OCI-LY7 (cell line): ENCODE measurements at regions not wholly inside any gene's neighbourhood (a gene's known extent, or its start where the extent isn't known, plus 50 kb on each side); places are given as distances from the start of the nearest gene placed in this dataset.

Source experiments
- BruUV-seq: library from RNA; stranded (reverse); fragments of 400-500 nt; replicated peaks from 2 replicates; lab custom pipeline; 2021; lab: Mats Ljungman, UMichigan
- CTCF ChIA-PET: fragments of 300-600 bp; sonication (Branson Sonifier 250); formaldehyde crosslinking; loops from one replicate; lab custom pipeline; 2022; ENCODE audit warnings: antibody characterized with exemption; ENCODE audit not compliant: unreplicated experiment; lab: Charles Lee
- POLR2A ChIA-PET: fragments of 300-600 bp; sonication (Branson Sonifier 250); formaldehyde crosslinking; loops from one replicate; lab custom pipeline; 2022; ENCODE audit warnings: antibody characterized with exemption; lab: Charles Lee
- DNase-seq: peaks from one replicate; pipeline ENCODE4 v3.0.0-alpha.2; 2015; ENCODE audit warnings: low spot score
- H2AFZ ChIP-seq: fragments of 200-600 bp; sonication (generic), shearing (Covaris generic); 2 replicates; pipeline ENCODE4 v1.6.1; 2014; ENCODE audit warnings: mild to moderate bottlenecking, antibody characterized with exemption, low read length, moderate library complexity
- H3K27ac ChIP-seq: fragments of 200-600 bp; sonication (generic); 2 replicates; pipeline ENCODE4 v1.5.1; 2014; ENCODE audit warnings: mixed run types, low read depth, mild to moderate bottlenecking, moderate library complexity, low read length, inconsistent platforms; ENCODE audit not compliant: poor library complexity, severe bottlenecking
- H3K36me3 ChIP-seq: fragments of 200-600 bp; sonication (generic); 2 replicates; pipeline ENCODE4 v1.6.1; 2014; ENCODE audit warnings: mild to moderate bottlenecking, antibody characterized with exemption, low read length, moderate library complexity, mixed read lengths; ENCODE audit not compliant: insufficient read depth
- H3K4me1 ChIP-seq: fragments of 200-600 bp; sonication (generic); 2 replicates; pipeline ENCODE4 v1.5.1; 2014; ENCODE audit warnings: mild to moderate bottlenecking, low read length; ENCODE audit not compliant: insufficient read depth, poor library complexity, severe bottlenecking
- H3K4me2 ChIP-seq: fragments of 200-600 bp; sonication (generic); 2 replicates; pipeline ENCODE4 v1.6.1; 2014; ENCODE audit warnings: mild to moderate bottlenecking, low read length
- H3K4me3 ChIP-seq: fragments of 200-600 bp; sonication (generic); 2 replicates; pipeline ENCODE4 v1.5.1; 2014; ENCODE audit warnings: mild to moderate bottlenecking, low read depth, low read length; ENCODE audit not compliant: poor library complexity, severe bottlenecking
- H3K79me2 ChIP-seq: fragments of 200-600 bp; sonication (generic); 2 replicates; pipeline ENCODE4 v1.6.1; 2016; ENCODE audit warnings: low read depth, mild to moderate bottlenecking, low read length, moderate library complexity, mixed read lengths; ENCODE audit not compliant: insufficient read depth
- H3K9me2 ChIP-seq: fragments of 200-600 bp; sonication (generic); 2 replicates; pipeline ENCODE4 v1.6.1; 2016; ENCODE audit warnings: mild to moderate bottlenecking, low read length, mixed read lengths; ENCODE audit not compliant: insufficient read depth
- H3K9me3 ChIP-seq: fragments of 200-600 bp; sonication (generic); 2 replicates; pipeline ENCODE4 v1.6.1; 2014; ENCODE audit warnings: mild to moderate bottlenecking, mixed run types, low read length, mixed read lengths
- H4K20me1 ChIP-seq: fragments of 200-600 bp; sonication (generic); 2 replicates; pipeline ENCODE4 v1.6.1; 2014; ENCODE audit warnings: mild to moderate bottlenecking, antibody characterized with exemption, low read length, moderate library complexity, mixed read lengths; ENCODE audit not compliant: insufficient read depth
- CTCF ChIP-seq: fragments of 200-600 bp; sonication (generic); conservative IDR thresholded peaks from 2 replicates; pipeline ENCODE4 v1.5.1; 2014; ENCODE audit warnings: mild to moderate bottlenecking, antibody characterized with exemption, low read length, moderate library complexity, mixed read lengths
- EZH2phosphoT487 ChIP-seq: fragments of 200-600 bp; sonication (generic); IDR thresholded peaks from 2 replicates; pipeline ENCODE4 v1.6.1; 2018; ENCODE audit warnings: low read depth, borderline replicate concordance, mild to moderate bottlenecking, mixed run types, antibody characterized with exemption, low read length, moderate library complexity, mixed read lengths
- intact Hi-C: fragments of 100-400 bp; cut with micrococcal nuclease; formaldehyde crosslinking; loops from one replicate; pipeline ENCODE4 v1.10.0; 2022; ENCODE audit not compliant: unreplicated experiment

- H3K36me3 ChIP-seq: no peaks in the 10 kb centered on the region
- H3K4me3 ChIP-seq: no peak overlapping the region
- no peak overlapping the region for H3K4me2 ChIP-seq
- ChIA-PET POLR2A (no interaction called here), CTCF (no interaction called here)
- H4K20me1 ChIP-seq: no peaks in the 10 kb centered on the region
- no peak for TF ChIP-seq CTCF
- TF ChIP-seq EZH2phosphoT487: no peak
- no peaks in the 10 kb centered on the region for H3K9me3 ChIP-seq
- H3K27ac ChIP-seq: no peak overlapping the region
- H3K9me2 ChIP-seq: no peaks in the 10 kb centered on the region
- H2AFZ ChIP-seq: no peak overlapping the region
- DNase-seq: no peak
- no TSS peak for BruUV-seq
- no peaks in the 10 kb centered on the region for H3K79me2 ChIP-seq
- no peaks in the 10 kb centered on the region for H3K4me1 ChIP-seq
- intact Hi-C loops: no loop called here
These were observed 353.0 kb downstream of the NPHP4 start for GRCh38 chr1:5639106-5639722.

- ChIA-PET CTCF (no interaction called here), POLR2A (no interaction called here)
- no peaks in the 10 kb centered on the region for H3K79me2 ChIP-seq
- H3K36me3 ChIP-seq: no peaks in the 10 kb centered on the region
- no peak overlapping the region for H3K27ac ChIP-seq
- no peaks in the 10 kb centered on the region for H4K20me1 ChIP-seq
- H3K4me2 ChIP-seq: no peak overlapping the region
- H3K4me1 ChIP-seq: no peaks in the 10 kb centered on the region
- intact Hi-C loops: no loop called here
- TF ChIP-seq CTCF: no peak
- TF ChIP-seq EZH2phosphoT487: no peak
- no peak for DNase-seq
- no peak overlapping the region for H2AFZ ChIP-seq
- H3K9me2 ChIP-seq: no peaks in the 10 kb centered on the region
- no peak overlapping the region for H3K4me3 ChIP-seq
- BruUV-seq: no TSS peak
- H3K9me3 ChIP-seq: no peaks in the 10 kb centered on the region
These were observed 353.6 kb downstream of the NPHP4 start for GRCh38 chr1:5638582-5638981.

GRCh38 chr1:5637171-5637570 is 355.1 kb downstream of the NPHP4 start:
- Histone ChIP-seq H2AFZ (no peak overlapping the region), H3K27ac (no peak overlapping the region), H3K36me3 (no peaks in the 10 kb centered on the region), H3K9me2 (no peaks in the 10 kb centered on the region), H4K20me1 (no peaks in the 10 kb centered on the region), H3K79me2 (no peaks in the 10 kb centered on the region), H3K4me1 (no peaks in the 10 kb centered on the region), H3K4me2 (no peak overlapping the region), H3K9me3 (no peaks in the 10 kb centered on the region), H3K4me3 (no peak overlapping the region)
- CTCF ChIA-PET: no interaction called here
- peak; percentile 8 for DNase-seq
- TF ChIP-seq CTCF: peak; percentile 66
- no peak for TF ChIP-seq EZH2phosphoT487
- BruUV-seq: no TSS peak
- intact Hi-C loops: loop anchor here (1.0 kb wide), 1 partner anchor 108 kb away; no protein-coding TSS in a partner anchor
- POLR2A ChIA-PET: no interaction called here
